HG03095 (cell line): ENCODE measurements at regions not wholly inside any gene's neighbourhood (a gene's known extent, or its start where the extent isn't known, plus 50 kb on each side); places are given as distances from the start of the nearest gene placed in this dataset.

Source experiments
- ATAC-seq: cut with Tn5 transposase; IDR thresholded peaks from one replicate; pipeline ENCODE4 v1.9.1; 2021; ENCODE audit warnings: moderate library complexity; ENCODE audit not compliant: unreplicated experiment

GRCh38 chr7:155881471-155882350 lies 69.4 kb upstream of the SHH start:
- ATAC-seq = no peak

GRCh38 chr7:155880721-155881120 lies 68.5 kb upstream of the SHH start:
- ATAC-seq = no peak

DNA sequence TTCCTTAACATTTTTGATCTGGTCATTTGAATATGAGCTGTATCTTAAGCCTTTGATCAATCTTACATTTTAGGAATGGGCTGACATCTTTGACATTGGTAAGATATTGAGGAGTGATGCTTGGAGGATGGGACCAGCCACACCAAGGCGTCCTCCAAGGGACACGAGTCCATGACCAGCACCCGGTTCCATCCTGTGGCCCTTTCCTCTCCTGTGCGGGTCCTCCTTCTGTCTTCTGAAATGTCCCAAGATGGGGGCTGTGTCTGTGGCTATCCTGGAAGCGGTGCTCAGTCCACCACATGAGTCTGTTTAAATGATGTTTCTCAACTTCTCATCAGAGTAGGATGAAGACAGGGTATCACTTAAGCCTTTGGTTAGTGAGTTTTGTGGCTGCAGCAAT lies 67.3 kb upstream of the SHH start:
- ATAC-seq = no peak

DNA sequence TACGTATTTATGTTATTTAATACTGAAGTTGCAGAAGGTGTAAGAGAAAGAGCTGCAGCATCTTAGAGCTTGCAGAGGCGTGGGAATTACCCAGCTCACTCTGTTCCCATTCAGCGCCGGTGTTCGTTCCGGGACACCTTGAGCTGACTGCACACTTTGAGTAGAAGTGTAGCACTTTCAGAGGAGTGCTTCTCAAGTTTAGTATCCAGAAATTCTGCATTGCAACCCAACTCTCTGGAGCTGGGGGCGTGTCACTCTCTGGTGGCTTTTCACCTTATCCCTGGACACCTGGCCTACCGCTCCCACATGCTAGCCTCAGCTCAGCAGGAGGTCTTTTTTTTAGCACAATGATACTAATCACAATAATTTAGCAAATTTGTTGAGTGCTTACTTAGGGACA lies 66.4 kb upstream of the SHH start:
- ATAC-seq = no peak

DNA sequence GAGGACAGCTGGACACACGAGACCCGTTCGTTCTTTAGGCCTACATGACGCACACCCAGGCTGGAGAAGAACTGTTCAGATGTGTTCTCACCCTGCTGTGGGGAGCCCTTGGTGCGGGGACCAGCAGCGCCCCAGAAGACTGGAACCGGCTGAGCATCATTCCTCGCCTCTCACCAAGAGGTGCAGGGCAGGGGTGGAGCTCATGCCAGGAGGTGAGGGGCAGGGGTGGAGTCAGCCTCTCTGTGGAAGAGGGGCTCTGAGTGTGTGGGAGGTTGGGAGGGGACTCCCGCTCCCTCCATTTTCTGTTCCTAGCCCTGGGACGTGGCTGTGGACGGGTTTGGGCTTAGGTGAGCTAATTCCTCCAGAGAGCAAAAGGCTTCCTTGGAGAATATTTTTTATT lies 66.0 kb upstream of the SHH start:
- no peak for ATAC-seq

DNA sequence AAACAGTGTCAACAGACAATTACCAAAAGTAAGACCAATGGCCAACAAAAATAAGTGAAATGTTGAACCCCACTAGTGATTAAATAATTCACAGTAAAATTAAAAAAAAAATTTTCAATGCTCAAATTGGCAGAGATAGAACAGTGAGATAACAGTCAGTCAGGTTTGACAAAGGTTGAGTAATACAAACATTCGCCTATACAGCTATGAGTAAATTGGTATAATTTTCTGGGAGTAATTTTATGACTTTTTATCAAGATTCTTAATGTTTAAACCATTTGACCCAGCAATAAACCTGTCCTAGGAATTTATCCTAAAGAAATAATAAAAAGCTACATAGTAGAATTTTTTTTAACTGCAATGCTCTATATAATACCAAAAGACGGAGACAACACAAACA lies 64.9 kb upstream of the SHH start:
- ATAC-seq = no peak

GRCh38 chr7:155874411-155874810 lies 62.1 kb upstream of the SHH start:
- ATAC-seq = no peak

DNA sequence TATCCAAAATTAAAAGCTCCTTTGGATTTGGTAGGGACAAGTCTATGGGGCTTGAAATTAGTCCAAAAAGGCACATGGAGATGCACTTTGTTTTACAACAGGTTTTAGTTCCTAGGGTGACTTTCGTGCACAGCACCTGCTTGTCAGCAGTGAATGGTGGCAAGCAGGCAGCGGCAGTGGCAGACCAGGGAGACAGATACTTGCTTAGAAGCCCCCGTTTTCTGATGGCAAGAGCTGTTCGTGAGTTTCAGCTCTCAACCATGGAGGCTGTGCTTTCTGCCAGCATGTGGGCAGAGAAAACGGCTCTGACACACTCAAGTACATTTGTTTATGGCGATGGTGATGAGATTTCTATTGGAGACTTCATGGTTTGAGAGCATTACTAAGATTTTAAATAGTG lies 61.7 kb upstream of the SHH start:
- ATAC-seq = no peak

GRCh38 chr7:155872678-155873369 lies 60.6 kb upstream of the SHH start:
- no peak for ATAC-seq

DNA sequence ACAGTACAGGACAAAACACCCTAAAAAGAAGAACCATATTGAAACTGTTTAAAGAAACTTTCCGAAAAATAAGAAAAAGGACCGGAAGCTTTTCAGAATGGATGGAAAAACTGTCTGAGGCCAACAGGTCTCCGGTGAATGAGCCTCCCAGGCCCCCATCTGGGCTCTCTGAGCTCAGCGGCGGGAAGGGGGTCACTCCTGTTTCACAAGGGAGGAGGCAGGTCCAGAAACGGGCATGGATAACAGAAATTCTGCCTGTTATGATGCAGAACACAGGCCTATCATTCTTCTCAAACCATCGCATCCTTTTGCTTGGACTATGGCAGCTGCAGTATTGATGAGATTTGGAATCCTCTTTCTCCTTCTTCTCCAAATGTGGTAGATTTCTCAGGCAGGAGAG lies 58.9 kb upstream of the SHH start:
- no peak for ATAC-seq

GRCh38 chr7:155870334-155871180 lies 58.3 kb upstream of the SHH start:
- ATAC-seq = no peak

- ATAC-seq = no peak
Measured at GRCh38 chr7:155869784-155870076, 57.5 kb upstream of the SHH start.

GRCh38 chr7:155868955-155869783 lies 56.9 kb upstream of the SHH start:
- no peak for ATAC-seq

- ATAC-seq = no peak
Measured at GRCh38 chr7:155867734-155868400, 55.6 kb upstream of the SHH start.

GRCh38 chr7:155867280-155867679 lies 55.0 kb upstream of the SHH start:
- ATAC-seq = no peak

DNA sequence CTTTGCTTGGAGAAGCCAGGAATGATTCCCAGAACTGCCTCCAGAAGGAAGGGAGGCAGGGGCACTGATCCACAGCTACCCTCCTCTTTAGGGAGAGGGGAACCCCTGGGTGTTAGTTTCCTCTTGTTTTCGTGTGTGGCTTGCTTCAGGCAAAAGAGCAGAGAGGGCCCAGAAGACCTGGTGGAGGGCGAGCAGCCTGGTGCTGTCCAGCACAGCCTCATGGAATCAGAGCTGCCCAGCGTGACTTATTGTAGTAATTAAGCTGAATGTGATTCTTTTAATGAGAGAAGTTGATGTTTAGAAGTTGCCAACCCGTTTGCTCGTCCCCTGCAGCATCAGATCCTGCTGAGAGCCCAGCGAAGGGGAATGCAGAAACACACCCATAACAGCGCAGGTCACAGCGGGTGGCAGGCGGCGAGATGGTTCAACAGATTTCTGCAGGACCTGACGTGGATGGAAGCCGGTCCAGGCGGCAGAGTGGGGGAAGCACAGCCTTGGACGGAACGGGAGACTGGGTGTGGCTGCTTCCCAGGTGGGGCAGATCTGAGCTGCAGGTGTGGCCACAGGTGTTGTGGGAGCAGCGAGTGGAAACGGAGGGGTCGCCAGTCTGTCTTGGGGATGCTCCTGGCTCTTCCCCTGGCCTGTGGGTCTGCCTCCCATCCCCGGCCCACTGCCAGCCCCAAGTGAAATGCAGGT lies 53.7 kb upstream of the SHH start:
- ATAC-seq = no peak

GRCh38 chr7:155864991-155865690 lies 52.9 kb upstream of the SHH start:
- no peak for ATAC-seq

- ATAC-seq = no peak
Measured at GRCh38 chr7:155864271-155864985, 52.2 kb upstream of the SHH start.
